ENCODE measurements at regions not wholly inside any gene's neighbourhood (a gene's known extent, or its start where the extent isn't known, plus 50 kb on each side); places are given as distances from the start of the nearest gene placed in this dataset.

GRCh38 chr5:8362495-8362894 is 493.5 kb downstream of the MTRR start:
- Histone ChIP-seq H3K79me1 (ENCODE audit: low read depth, low read length) (no peaks in the 10 kb centered on the region), H2BK15ac (ENCODE audit: low read length) (no peak overlapping the region), H3K4me3 (ENCODE audit: extremely low read depth in 1 of 4, insufficient read depth in 2 of 4, low read depth in 3 of 4, low read length in 4 of 4) (no peak overlapping the region), H3K18ac (ENCODE audit: extremely low read depth, low read length) (no peak overlapping the region), H3K14ac (ENCODE audit: insufficient read length) (no peak overlapping the region), H3K36me3 (ENCODE audit: control insufficient read depth in 2 of 4, insufficient read depth in 4 of 4, low read length in 3 of 4) (no peaks in the 10 kb centered on the region), H3K79me2 (ENCODE audit: control insufficient read depth in 1 of 2, insufficient read depth in 2 of 2, low read length in 2 of 2) (no peaks in the 10 kb centered on the region), H2AFZ (ENCODE audit: low read length) (no peak overlapping the region), H3K23me2 (ENCODE audit: low read depth, low read length) (no peaks in the 10 kb centered on the region), H3K56ac (replicated peaks; ENCODE audit: insufficient read length, low read depth, low read length) (no peak overlapping the region), H2BK12ac (ENCODE audit: low read depth, low read length) (no peak overlapping the region), H3K27me3 (replicated peaks in 1 of 4; ENCODE audit: control insufficient read depth in 3 of 4, extremely low read depth in 1 of 4, insufficient read depth in 3 of 4, low read length in 3 of 4) (no peaks in the 10 kb centered on the region), H2AK5ac (ENCODE audit: low read depth, low read length) (no peak overlapping the region), H3K9me3 (ENCODE audit: insufficient read depth in 2 of 2, low read depth in 1 of 2, low read length in 1 of 2) (no peaks in the 10 kb centered on the region), H4K5ac (ENCODE audit: insufficient read length, low read depth, low read length) (no peak overlapping the region), H4K20me1 (replicated peaks in 1 of 2; ENCODE audit: control insufficient read depth in 1 of 2, insufficient read depth in 2 of 2, low read length in 2 of 2) (no peaks in the 10 kb centered on the region), H4K8ac (ENCODE audit: extremely low read depth, insufficient read depth, low read length) (no peak overlapping the region), H3K4me1 (replicated peaks in 1 of 4; ENCODE audit: control insufficient read depth in 3 of 4, insufficient read depth in 4 of 4, low read length in 3 of 4) (no peaks in the 10 kb centered on the region), H3K4ac (replicated peaks; ENCODE audit: insufficient read length, low read depth, low read length) (no peak overlapping the region), H4K91ac (replicated peaks; ENCODE audit: insufficient read length, low read length) (no peak overlapping the region), H3K27ac (ENCODE audit: low read depth, low read length) (no peak overlapping the region), H3K23ac (ENCODE audit: insufficient read length) (no peak overlapping the region), H2BK20ac (ENCODE audit: low read length) (no peak overlapping the region), H3K9ac (replicated peaks in 1 of 4; ENCODE audit: extremely low read depth in 1 of 4, low read depth in 3 of 4, low read length in 3 of 4) (no peak overlapping the region), H2BK5ac (ENCODE audit: low read depth, low read length) (no peak overlapping the region), H3K4me2 (ENCODE audit: insufficient read depth in 1 of 2, low read depth in 2 of 2, low read length in 2 of 2) (no peak overlapping the region), H2BK120ac (replicated peaks; ENCODE audit: low read depth, low read length) (no peak overlapping the region)
- CTCF ChIA-PET (ENCODE audit: partially characterized antibody) = interaction anchor here (0.6 kb wide), 1 partner anchor 99 kb away, joined by 3 read pairs; no protein-coding TSS in a partner anchor
- POLR2A ChIA-PET (ENCODE audit: partially characterized antibody) = no interaction called here
- 91% methylated on average over 1 of the region's 1 CpG; no CpG with 5 or more reads in 1 of the 2 experiments for WGBS, 2 experiments (ENCODE audit: extremely low coverage in 1 of 2, insufficient coverage in 1 of 2, insufficient read length in 1 of 2, insufficient replicate concordance in 2 of 2, low coverage in 1 of 2, low lambda C conversion rate in 2 of 2, missing lambda C conversion rate in 1 of 2)
- FAIRE-seq (no peak), DNase-seq (ENCODE audit: low read depth in 1 of 2, low spot score in 2 of 2) (no peak)
- no peak for TF ChIP-seq EP300 (IDR thresholded peaks at IDR 0.05; ENCODE audit: borderline replicate concordance in 1 of 2, low read depth in 2 of 2, low read length in 2 of 2)
- TF ChIP-seq ASH2L (IDR thresholded peaks at IDR 0.05; ENCODE audit: low read length) = no peak
- no peak for TF ChIP-seq JUN (IDR thresholded peaks at IDR 0.05; ENCODE audit: low read depth, low read length)
- no peak for TF ChIP-seq KDM1A (IDR thresholded peaks at IDR 0.05; ENCODE audit: borderline replicate concordance, low read length)
- no peak for TF ChIP-seq KDM5A (IDR thresholded peaks at IDR 0.05; ENCODE audit: low read length)
- no peak for TF ChIP-seq SIX5 (IDR thresholded peaks at IDR 0.05; ENCODE audit: low read depth, low read length)
- TF ChIP-seq SP4 (IDR thresholded peaks at IDR 0.05; ENCODE audit: low read length) = no peak
- TF ChIP-seq CTBP2 (IDR thresholded peaks at IDR 0.05; ENCODE audit: borderline replicate concordance, insufficient read depth, insufficient read length, low read length) = no peak
- no peak for TF ChIP-seq SIN3A (conservative IDR thresholded peaks at IDR 0.05 in 1 of 2, IDR thresholded peaks at IDR 0.05 in 1 of 2; ENCODE audit: low read depth in 1 of 2, low read length in 2 of 2)
- TF ChIP-seq SRF (IDR thresholded peaks at IDR 0.05; ENCODE audit: low read depth, low read length) = no peak
- no peak for TF ChIP-seq CREB1 (IDR thresholded peaks at IDR 0.05)
- TF ChIP-seq, protein P1, sequence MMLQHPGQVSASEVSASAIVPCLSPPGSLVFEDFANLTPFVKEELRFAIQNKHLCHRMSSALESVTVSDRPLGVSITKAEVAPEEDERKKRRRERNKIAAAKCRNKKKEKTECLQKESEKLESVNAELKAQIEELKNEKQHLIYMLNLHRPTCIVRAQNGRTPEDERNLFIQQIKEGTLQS (IDR thresholded peaks at IDR 0.05; ENCODE audit: insufficient read depth, low read depth, low read length) = no peak
- no peak for TF ChIP-seq GTF2F1 (IDR thresholded peaks at IDR 0.05; ENCODE audit: borderline replicate concordance, low read depth, low read length)

All from H1 (cell line).